ENCODE measurements at regions not wholly inside any gene's neighbourhood (a gene's known extent, or its start where the extent isn't known, plus 50 kb on each side); places are given as distances from the start of the nearest gene placed in this dataset.

GRCh38 chr7:41578700-41579099 lies 124.2 kb downstream of the INHBA start:
- Mint-ChIP-seq H3K27me3 (ENCODE audit: low read depth) (no peaks in the 10 kb centered on the region), H3K9me3 (no peaks in the 10 kb centered on the region; a peak in 1 of 5 replicates), H3K4me3 (no peak overlapping the region), H3K36me3 (ENCODE audit: insufficient read depth in 1 of 3, low read depth in 3 of 3) (no peaks in the 10 kb centered on the region), H3K27ac (no peak overlapping the region), H3K4me1 (no peaks in the 10 kb centered on the region)
- Histone ChIP-seq H3K4me2 (ENCODE audit: insufficient read depth, insufficient read length, low read length) (no peak overlapping the region), H3K27me3 (ENCODE audit: insufficient read depth, low read length) (no peaks in the 10 kb centered on the region), H3K9ac (ENCODE audit: extremely low read depth, insufficient read length, low read length) (no peak overlapping the region), H2BK5ac (ENCODE audit: insufficient read length, low read length) (no peak overlapping the region), H4K20me1 (ENCODE audit: control insufficient read depth, insufficient read depth, insufficient read length) (no peaks in the 10 kb centered on the region), H3K14ac (ENCODE audit: insufficient read depth, low read length) (no peak overlapping the region), H2BK15ac (ENCODE audit: low read depth, low read length) (no peak overlapping the region), H2BK20ac (ENCODE audit: low read depth, low read length, poor library complexity, severe bottlenecking) (no peak overlapping the region), H3T11ph (ENCODE audit: low read length) (no peak overlapping the region), H4K8ac (replicated peaks; ENCODE audit: insufficient read length, low read depth, low read length) (no peak overlapping the region), H3K56ac (ENCODE audit: insufficient read length, low read depth, low read length) (no peak overlapping the region), H2BK120ac (ENCODE audit: low read depth, low read length, poor library complexity, severe bottlenecking) (no peak overlapping the region), H3K79me2 (ENCODE audit: insufficient read depth, low read length) (no peaks in the 10 kb centered on the region), H3K4me1 (ENCODE audit: insufficient read depth, low read length) (no peaks in the 10 kb centered on the region), H3K23me2 (ENCODE audit: insufficient read length, low read depth, low read length, poor library complexity, severe bottlenecking) (no peaks in the 10 kb centered on the region), H3K9me3 (ENCODE audit: control insufficient read depth, low read depth, low read length) (no peaks in the 10 kb centered on the region), H4K91ac (ENCODE audit: insufficient read length, low read depth, low read length) (no peak overlapping the region), H3K27ac (ENCODE audit: insufficient read length, low read depth, low read length) (no peak overlapping the region), H4K5ac (ENCODE audit: insufficient read length, low read depth, low read length) (no peak overlapping the region), H3K18ac (ENCODE audit: insufficient read length, low read depth, low read length) (no peak overlapping the region), H2BK12ac (ENCODE audit: insufficient read length, low read depth, low read length) (no peak overlapping the region), H2AFZ (ENCODE audit: low read length) (no peak overlapping the region), H3K23ac (ENCODE audit: insufficient read length, low read depth, low read length) (no peak overlapping the region), H2AK5ac (ENCODE audit: insufficient read length, low read length) (no peak overlapping the region), H3K79me1 (ENCODE audit: insufficient read depth, low read depth, low read length, poor library complexity, severe bottlenecking) (no peaks in the 10 kb centered on the region), H3K4ac (ENCODE audit: low read depth, low read length) (no peak overlapping the region)
- no CpG with 5 or more reads among the region's 1 CpG for whole genome bisulfite sequencing (ENCODE audit: extremely low coverage, insufficient read length, low lambda C conversion rate)
- TF ChIP-seq CTCF (conservative IDR thresholded peaks at IDR 0.05), result no peak
- DNase-seq, result no peak

Data from H9 (cell line).